Fibroblast of mammary gland (primary cell): ENCODE measurements at regions not wholly inside any gene's neighbourhood (a gene's known extent, or its start where the extent isn't known, plus 50 kb on each side); places are given as distances from the start of the nearest gene placed in this dataset.
A peak's percentile ranks its signal among the peaks of the same experiment; 100 is the strongest.

Source experiments
- DNase-seq: peaks from one replicate; pipeline ENCODE4 v3.0.0-alpha.2; 2010; ENCODE audit warnings: low read depth
- H3K4me3 ChIP-seq: 2 replicates; pipeline ENCODE4 v1.5.1; 2011; ENCODE audit warnings: low read depth, mild to moderate bottlenecking, low read length, moderate library complexity; ENCODE audit not compliant: control insufficient read depth
- CTCF ChIP-seq: conservative IDR thresholded peaks from 2 replicates; pipeline ENCODE4 v1.5.1; 2011; ENCODE audit warnings: low read depth, low read length, inconsistent platforms; ENCODE audit not compliant: control insufficient read depth, insufficient read depth

GRCh38 chr9:26159575-26160392 is 481.5 kb upstream of the TUSC1 start:
- no peak for TF ChIP-seq CTCF
- H3K4me3 ChIP-seq = no peak overlapping the region
- DNase-seq = peak; percentile 21

- no peak overlapping the region for H3K4me3 ChIP-seq
- DNase-seq = no peak
- no peak for TF ChIP-seq CTCF
These were observed 480.4 kb upstream of the TUSC1 start for GRCh38 chr9:26158631-26159150.

GRCh38 chr9:26157411-26157810 is 479.2 kb upstream of the TUSC1 start:
- no peak for TF ChIP-seq CTCF
- H3K4me3 ChIP-seq = no peak overlapping the region
- no peak for DNase-seq

- no peak for TF ChIP-seq CTCF
- no peak overlapping the region for H3K4me3 ChIP-seq
- DNase-seq = no peak
These were observed 474.1 kb upstream of the TUSC1 start for GRCh38 chr9:26152350-26152749.

GRCh38 chr9:26148128-26148527 is 469.9 kb upstream of the TUSC1 start:
- TF ChIP-seq CTCF = no peak

GRCh38 chr9:26145938-26146337 is 467.7 kb upstream of the TUSC1 start:
- H3K4me3 ChIP-seq = no peak overlapping the region
- no peak for TF ChIP-seq CTCF
- no peak for DNase-seq

More at GRCh38 chr9:26148128-26148527, 469.9 kb upstream of the TUSC1 start:
- no peak overlapping the region for H3K4me3 ChIP-seq
- no peak for DNase-seq
